SK-N-SH treated with all-trans-retinoic acid at 6 μM for 48 hours (cell line): ENCODE measurements at regions not wholly inside any gene's neighbourhood (a gene's known extent, or its start where the extent isn't known, plus 50 kb on each side); places are given as distances from the start of the nearest gene placed in this dataset.

Source experiments
- ARNTL ChIP-seq: fragments of 450-650 bp; formaldehyde crosslinking; IDR thresholded peaks from 2 replicates; pipeline ENCODE4 v1.5.0; 2020; ENCODE audit warnings: low read depth, mild to moderate bottlenecking, moderate library complexity, borderline replicate concordance
- BACH2 ChIP-seq: fragments of 250-450 bp; sonication (Bioruptor Pico); IDR thresholded peaks from 2 replicates; pipeline ENCODE4 v1.9.0; 2021; ENCODE audit warnings: mild to moderate bottlenecking, borderline replicate concordance
- CREB5 ChIP-seq: fragments of 250-450 bp; sonication (Bioruptor Pico); IDR thresholded peaks from 2 replicates; pipeline ENCODE4 v1.5.1; 2020; ENCODE audit warnings: low read depth, mild to moderate bottlenecking, moderate library complexity
- ISL1 ChIP-seq: fragments of 250-450 bp; sonication (Bioruptor Pico); IDR thresholded peaks from 2 replicates; pipeline ENCODE4 v2.1.2; 2022; ENCODE audit warnings: mild to moderate bottlenecking, moderate library complexity
- OSR1 ChIP-seq: fragments of 250-450 bp; sonication (Bioruptor Pico); IDR thresholded peaks from 2 replicates; pipeline ENCODE4 v1.8.0; 2022; ENCODE audit warnings: moderate library complexity, mild to moderate bottlenecking, inconsistent platforms
- POU6F1 ChIP-seq: fragments of 250-450 bp; sonication (Bioruptor Pico); IDR thresholded peaks from 2 replicates; pipeline ENCODE4 v1.8.0; 2021; ENCODE audit warnings: low read depth, mild to moderate bottlenecking, moderate library complexity, borderline replicate concordance
- RARB ChIP-seq: fragments of 250-450 bp; sonication (Bioruptor Pico); IDR thresholded peaks from 2 replicates; pipeline ENCODE4 v1.8.0; 2021; ENCODE audit warnings: mild to moderate bottlenecking, moderate library complexity
- TCF4 ChIP-seq: fragments of 250-450 bp; sonication (Bioruptor Pico); IDR thresholded peaks from 2 replicates; pipeline ENCODE4 v1.8.0; 2021; ENCODE audit warnings: mild to moderate bottlenecking, moderate library complexity, borderline replicate concordance
- TSHZ2 ChIP-seq: fragments of 250-450 bp; sonication (Bioruptor Pico); IDR thresholded peaks from 2 replicates; pipeline ENCODE4 v1.5.0; 2020; ENCODE audit warnings: mild to moderate bottlenecking, moderate library complexity
- ZFP30 ChIP-seq: fragments of 450-650 bp; formaldehyde crosslinking; IDR thresholded peaks from 2 replicates; pipeline ENCODE4 v1.5.0; 2022; ENCODE audit warnings: mild to moderate bottlenecking, moderate library complexity
- ZNF70 ChIP-seq: fragments of 450-650 bp; formaldehyde crosslinking; IDR thresholded peaks from 2 replicates; pipeline ENCODE4 v1.5.0; 2020; ENCODE audit warnings: mild to moderate bottlenecking, moderate library complexity

- TF ChIP-seq POU6F1 (CRISPR knock-in tag) (no peak), ZFP30 (CRISPR knock-in tag) (no peak), CREB5 (CRISPR knock-in tag) (no peak), RARB (CRISPR knock-in tag) (no peak), TCF4 (CRISPR knock-in tag) (no peak), ZNF70 (no peak), ARNTL (CRISPR knock-in tag) (no peak), OSR1 (no peak), BACH2 (CRISPR knock-in tag) (no peak), ISL1 (CRISPR knock-in tag) (no peak), TSHZ2 (CRISPR knock-in tag) (no peak)
Measured at GRCh38 chr10:91051829-91052228, 130.9 kb upstream of the ANKRD1 start.
